Hepatocyte (in vitro differentiated cells): ENCODE measurements at regions not wholly inside any gene's neighbourhood (a gene's known extent, or its start where the extent isn't known, plus 50 kb on each side); places are given as distances from the start of the nearest gene placed in this dataset.
"Not testable (repeated sequence)": the region's sequence is repeated elsewhere in the genome, so short reads cannot be mapped to it uniquely, and the experiment has no call there.

Experiments
- EZH2 ChIP-seq: fragments of 200-600 bp; sonication (generic); IDR thresholded peaks from 2 replicates; pipeline ENCODE4 v1.6.1; 2016; ENCODE audit warnings: antibody characterized with exemption, mild to moderate bottlenecking, borderline replicate concordance
- EZH2phosphoT487 ChIP-seq: fragments of 200-600 bp; sonication (generic); IDR thresholded peaks from one replicate; pipeline ENCODE4 v1.6.1; 2018; ENCODE audit warnings: antibody characterized with exemption, mild to moderate bottlenecking, low read depth, moderate library complexity; ENCODE audit not compliant: unreplicated experiment, severe bottlenecking
- TF ChIP-seq, protein P1 (sequence below): fragments of 200-600 bp; sonication (generic); IDR thresholded peaks from 2 replicates; pipeline ENCODE4 v1.5.1; 2016; ENCODE audit warnings: antibody characterized with exemption, mild to moderate bottlenecking; ENCODE audit not compliant: poor library complexity

DNA sequence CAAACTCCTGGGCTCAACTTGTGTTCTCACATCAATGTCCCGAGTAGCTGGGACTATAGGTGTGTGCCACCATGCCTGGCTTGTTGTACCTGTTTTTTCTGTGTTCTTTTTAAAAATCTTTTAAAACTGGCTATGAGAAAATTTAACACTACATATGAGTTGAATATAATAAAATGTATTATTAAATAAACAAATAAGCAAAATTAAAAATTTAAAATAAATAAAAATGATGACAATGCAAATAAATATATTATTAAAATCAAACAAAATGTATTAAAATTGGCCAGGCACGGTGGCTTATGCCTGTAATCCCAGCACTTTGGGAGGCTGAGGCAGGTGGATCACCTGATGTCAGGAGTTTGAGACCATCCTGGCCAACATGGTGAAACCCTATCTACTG is 162.4 kb downstream of the ZFP64 start:
- TF ChIP-seq, protein P1, sequence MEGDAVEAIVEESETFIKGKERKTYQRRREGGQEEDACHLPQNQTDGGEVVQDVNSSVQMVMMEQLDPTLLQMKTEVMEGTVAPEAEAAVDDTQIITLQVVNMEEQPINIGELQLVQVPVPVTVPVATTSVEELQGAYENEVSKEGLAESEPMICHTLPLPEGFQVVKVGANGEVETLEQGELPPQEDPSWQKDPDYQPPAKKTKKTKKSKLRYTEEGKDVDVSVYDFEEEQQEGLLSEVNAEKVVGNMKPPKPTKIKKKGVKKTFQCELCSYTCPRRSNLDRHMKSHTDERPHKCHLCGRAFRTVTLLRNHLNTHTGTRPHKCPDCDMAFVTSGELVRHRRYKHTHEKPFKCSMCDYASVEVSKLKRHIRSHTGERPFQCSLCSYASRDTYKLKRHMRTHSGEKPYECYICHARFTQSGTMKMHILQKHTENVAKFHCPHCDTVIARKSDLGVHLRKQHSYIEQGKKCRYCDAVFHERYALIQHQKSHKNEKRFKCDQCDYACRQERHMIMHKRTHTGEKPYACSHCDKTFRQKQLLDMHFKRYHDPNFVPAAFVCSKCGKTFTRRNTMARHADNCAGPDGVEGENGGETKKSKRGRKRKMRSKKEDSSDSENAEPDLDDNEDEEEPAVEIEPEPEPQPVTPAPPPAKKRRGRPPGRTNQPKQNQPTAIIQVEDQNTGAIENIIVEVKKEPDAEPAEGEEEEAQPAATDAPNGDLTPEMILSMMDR, result not testable (repeated sequence)
- not testable (repeated sequence) for TF ChIP-seq EZH2, EZH2phosphoT487
